Memory B cell (primary cell): ENCODE measurements at regions not wholly inside any gene's neighbourhood (a gene's known extent, or its start where the extent isn't known, plus 50 kb on each side); places are given as distances from the start of the nearest gene placed in this dataset.

Source experiments
- ATAC-seq: fragments of 150-1000 bp; cut with Tn5 transposase; 2 replicates; pipeline ENCODE4 v1.10.0; 2021; ENCODE audit warnings: low read depth, mild to moderate bottlenecking, moderate library complexity
- DNase-seq, 2 donors: peaks; one replicate each; pipeline ENCODE4 v3.0.0; 2022; ENCODE audit warnings: low spot score in 2 of 2
- H3K27ac Mint-ChIP-seq: one replicate; pipeline ENCODE4 v1.8.0; 2022; ENCODE audit warnings: mild to moderate bottlenecking, moderate library complexity, mixed read lengths
- H3K27me3 Mint-ChIP-seq: one replicate; pipeline ENCODE4 v1.8.0; 2022; ENCODE audit warnings: mixed read lengths
- H3K36me3 Mint-ChIP-seq: one replicate; pipeline ENCODE4 v1.8.0; 2022; ENCODE audit warnings: mild to moderate bottlenecking, mixed read lengths
- H3K4me1 Mint-ChIP-seq: one replicate; pipeline ENCODE4 v1.8.0; 2022; ENCODE audit warnings: mixed read lengths
- H3K4me3 Mint-ChIP-seq: one replicate; pipeline ENCODE4 v1.8.0; 2022; ENCODE audit warnings: mild to moderate bottlenecking, moderate library complexity, mixed read lengths
- H3K9me3 Mint-ChIP-seq: one replicate; pipeline ENCODE4 v1.8.0; 2022; ENCODE audit warnings: mixed read lengths

DNA sequence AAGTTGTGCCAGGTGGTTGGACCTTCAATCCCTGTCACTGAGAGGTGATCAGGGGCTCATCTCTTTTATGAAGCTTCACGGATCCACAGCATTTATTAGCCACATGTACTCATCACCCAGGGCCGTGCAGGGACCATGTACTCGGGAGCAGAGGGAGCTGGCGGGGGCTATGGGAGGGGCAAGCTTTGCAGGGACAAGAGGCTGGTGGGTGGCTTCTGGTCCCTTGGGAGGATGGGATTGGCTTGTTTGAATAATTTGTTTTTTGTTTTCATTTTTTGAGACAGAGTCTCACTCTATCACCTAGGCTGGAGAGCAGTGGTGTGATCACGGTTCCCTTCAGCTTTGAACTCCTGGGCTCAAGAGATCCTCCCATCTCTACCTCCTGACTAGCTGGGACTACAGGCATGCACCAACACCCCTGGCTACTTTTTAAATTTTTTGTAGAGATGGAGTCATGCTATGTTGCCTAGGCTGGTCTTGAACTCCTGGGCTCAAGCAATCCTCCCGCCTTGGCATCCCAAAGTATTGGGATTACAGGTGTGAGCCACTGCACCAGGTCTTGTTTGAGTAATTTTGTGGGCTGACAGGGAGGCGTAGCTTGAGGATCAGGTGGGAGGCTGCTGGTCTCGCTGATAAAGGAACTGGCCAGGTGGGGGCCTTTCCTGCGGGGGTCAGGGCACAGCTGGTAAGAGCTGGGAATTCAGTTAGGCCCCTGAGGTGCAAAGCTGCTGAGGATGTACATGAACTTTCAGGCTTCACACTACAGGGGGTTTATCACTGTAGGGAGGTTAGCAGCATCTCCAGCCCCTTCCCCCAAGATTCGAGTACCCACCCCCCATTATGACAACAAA is 308.0 kb upstream of the C1orf174 start:
- no peak for ATAC-seq
- peaks cover 11% of the 10 kb centered on the region for H3K9me3 Mint-ChIP-seq
- H3K4me3 Mint-ChIP-seq, result no peak overlapping the region
- H3K27ac Mint-ChIP-seq, result no peak overlapping the region
- peaks cover 3% of the 10 kb centered on the region for H3K36me3 Mint-ChIP-seq
- no peaks in the 10 kb centered on the region for H3K4me1 Mint-ChIP-seq
- no peak for DNase-seq
- peaks cover 4% of the 10 kb centered on the region for H3K27me3 Mint-ChIP-seq

DNA sequence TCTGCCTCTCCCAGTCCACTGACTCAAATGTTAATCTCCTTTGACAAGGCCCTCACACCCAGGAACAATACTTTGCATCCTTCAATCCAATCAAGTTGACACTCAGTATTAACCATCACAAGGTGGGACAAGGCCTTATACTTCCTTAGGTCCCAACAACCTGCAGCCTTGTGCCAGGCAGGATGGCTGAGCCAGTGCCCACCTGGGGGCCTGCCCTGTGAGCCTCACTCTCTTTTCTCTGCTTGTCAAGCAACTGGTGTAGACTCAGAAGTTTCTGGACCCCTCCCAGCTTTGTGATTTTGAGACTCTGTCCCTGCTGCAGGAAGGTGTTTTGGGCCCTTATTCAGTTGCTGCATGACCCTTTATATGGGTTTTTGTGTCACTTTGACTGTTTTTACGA is 310.0 kb upstream of the C1orf174 start:
- Mint-ChIP-seq H3K4me1 (no peaks in the 10 kb centered on the region), H3K9me3 (peaks cover 4% of the 10 kb centered on the region), H3K27me3 (peaks cover 5% of the 10 kb centered on the region), H3K27ac (no peak overlapping the region), H3K36me3 (no peaks in the 10 kb centered on the region), H3K4me3 (no peak overlapping the region)
- ATAC-seq (no peak), DNase-seq (no peak)

DNA sequence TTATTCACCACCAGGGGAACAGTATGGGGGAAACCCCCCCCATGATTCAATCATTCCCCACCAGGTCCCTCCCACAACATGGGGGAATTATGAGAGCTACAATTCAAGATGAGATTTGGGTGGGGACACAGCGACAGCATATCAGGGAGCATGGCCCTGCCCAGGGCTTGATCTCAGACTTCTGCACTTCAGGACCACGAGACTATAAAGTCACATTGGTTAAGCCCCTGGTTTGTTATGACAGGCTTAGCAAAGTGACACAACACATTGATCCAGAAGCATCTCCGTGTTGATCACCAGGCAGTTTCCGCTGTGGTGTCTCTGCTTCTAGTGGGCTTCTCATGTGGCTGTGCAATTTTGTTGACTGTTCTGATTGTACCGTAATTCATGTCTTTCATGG is 312.7 kb upstream of the C1orf174 start:
- H3K27ac Mint-ChIP-seq, result no peak overlapping the region

DNA sequence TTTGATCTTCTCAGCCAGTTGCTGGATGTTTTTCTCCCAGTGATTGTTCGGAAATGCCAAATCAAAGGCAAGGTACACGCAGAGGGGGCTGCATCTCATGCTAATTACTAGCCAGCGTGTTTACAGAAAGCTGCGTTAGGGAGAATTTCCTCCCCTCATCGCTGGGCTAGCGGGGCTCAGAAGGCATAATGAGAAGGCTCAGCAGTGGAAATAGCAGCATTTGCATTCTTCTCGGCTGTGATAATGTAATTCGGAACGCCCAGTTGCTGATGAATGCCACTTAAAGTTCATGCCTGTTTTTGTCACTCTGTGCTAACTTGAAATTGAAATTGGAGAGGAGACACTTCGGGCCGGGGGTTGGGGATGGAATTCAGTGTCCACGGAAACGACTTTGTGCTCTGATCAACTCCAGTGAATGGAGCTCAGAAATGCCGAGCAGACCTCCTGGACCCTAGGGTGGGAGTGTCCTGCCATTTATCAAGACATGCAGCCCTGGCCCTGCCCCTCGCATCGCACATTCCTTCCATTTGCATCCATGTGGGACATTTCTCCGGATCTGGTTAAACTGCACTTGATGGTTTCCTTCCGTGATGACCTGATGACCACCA is 313.4 kb upstream of the C1orf174 start:
- no peak for DNase-seq
- Mint-ChIP-seq H3K27me3 (peaks cover 24% of the 10 kb centered on the region), H3K4me1 (no peaks in the 10 kb centered on the region), H3K27ac (no peak overlapping the region), H3K36me3 (peaks cover 2% of the 10 kb centered on the region), H3K4me3 (no peak overlapping the region), H3K9me3 (peaks cover 2% of the 10 kb centered on the region)
- ATAC-seq, result no peak

More for the DNA sequence above, 312.7 kb upstream of the C1orf174 start:
- ATAC-seq (no peak), DNase-seq (no peak)
- no peak overlapping the region for H3K4me3 Mint-ChIP-seq
- H3K36me3 Mint-ChIP-seq, result peaks cover 2% of the 10 kb centered on the region
- no peaks in the 10 kb centered on the region for H3K4me1 Mint-ChIP-seq
- peaks cover 2% of the 10 kb centered on the region for H3K9me3 Mint-ChIP-seq
- H3K27me3 Mint-ChIP-seq, result peaks cover 20% of the 10 kb centered on the region

DNA sequence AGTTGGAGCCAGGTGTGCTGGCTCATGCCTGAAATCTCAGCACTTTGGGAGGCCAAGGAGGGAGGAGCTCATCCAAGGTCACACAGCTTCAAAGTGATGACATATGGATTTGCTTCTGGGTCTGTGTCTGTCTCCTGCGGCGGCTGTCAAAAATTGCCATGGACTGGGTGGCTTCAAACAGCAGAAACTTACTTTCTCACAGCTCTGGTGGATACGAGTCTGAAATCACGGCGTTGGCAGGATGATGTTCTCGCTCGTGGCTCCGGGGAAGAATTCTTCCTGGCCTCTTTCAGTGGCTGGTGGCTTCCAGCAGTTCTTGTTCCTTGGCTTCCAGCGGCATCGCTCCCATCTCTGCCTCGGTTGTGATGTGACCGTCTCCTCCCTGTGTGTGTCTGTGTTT is 314.8 kb upstream of the C1orf174 start:
- no peaks in the 10 kb centered on the region for H3K4me1 Mint-ChIP-seq
- H3K36me3 Mint-ChIP-seq, result peaks cover 2% of the 10 kb centered on the region
- no peak for DNase-seq
- no peak overlapping the region for H3K4me3 Mint-ChIP-seq
- no peak for ATAC-seq
- H3K9me3 Mint-ChIP-seq, result peaks cover 2% of the 10 kb centered on the region
- H3K27me3 Mint-ChIP-seq, result peaks cover 20% of the 10 kb centered on the region
- no peak overlapping the region for H3K27ac Mint-ChIP-seq

DNA sequence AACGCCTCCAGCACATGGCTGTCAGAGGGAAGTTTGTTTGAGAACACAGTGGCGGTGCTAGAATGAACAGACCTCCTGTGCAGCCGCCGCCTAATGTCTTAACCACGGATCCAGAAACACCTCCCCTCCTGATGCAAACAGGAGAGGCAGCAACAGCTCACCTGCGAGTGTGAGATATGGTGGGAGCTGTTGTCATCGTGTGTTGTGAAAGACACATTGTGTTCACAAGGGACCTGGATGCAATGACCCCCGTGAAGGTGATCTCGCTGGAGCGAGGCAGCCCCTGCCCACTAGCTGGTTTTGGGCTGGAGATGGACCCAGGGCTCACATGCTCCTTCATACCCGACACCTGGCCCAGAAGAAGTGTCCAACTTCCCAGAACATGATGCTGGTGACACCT is 315.3 kb upstream of the C1orf174 start:
- Mint-ChIP-seq H3K27ac (no peak overlapping the region), H3K36me3 (peaks cover 2% of the 10 kb centered on the region), H3K27me3 (peaks cover 21% of the 10 kb centered on the region), H3K4me3 (no peak overlapping the region), H3K4me1 (no peaks in the 10 kb centered on the region), H3K9me3 (peaks cover 2% of the 10 kb centered on the region)
- no peak for DNase-seq
- ATAC-seq, result no peak

DNA sequence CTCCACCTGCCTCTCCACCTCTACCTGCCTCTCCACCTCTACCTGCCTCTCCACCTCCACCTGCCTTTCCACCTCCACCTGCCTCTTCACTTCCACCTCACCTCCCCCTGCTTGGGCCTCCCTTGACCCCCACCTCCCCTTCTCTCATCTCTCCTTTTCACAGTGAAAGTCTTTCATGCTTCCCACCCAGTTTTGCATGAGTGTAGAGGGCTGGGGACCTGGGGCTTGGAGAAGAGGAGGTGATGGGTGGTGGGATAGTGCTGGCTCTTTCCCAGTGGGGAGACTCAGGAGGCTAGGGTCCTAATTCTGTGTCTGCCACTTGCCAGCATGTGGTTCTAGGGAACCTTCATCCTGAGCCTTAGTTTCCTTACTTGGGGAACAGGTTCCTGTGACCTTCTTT is 316.2 kb upstream of the C1orf174 start:
- peaks cover 2% of the 10 kb centered on the region for H3K36me3 Mint-ChIP-seq
- peaks cover 2% of the 10 kb centered on the region for H3K9me3 Mint-ChIP-seq
- ATAC-seq (no peak), DNase-seq (no peak)
- no peaks in the 10 kb centered on the region for H3K4me1 Mint-ChIP-seq
- no peak overlapping the region for H3K27ac Mint-ChIP-seq
- H3K4me3 Mint-ChIP-seq, result no peak overlapping the region
- H3K27me3 Mint-ChIP-seq, result peaks cover 24% of the 10 kb centered on the region

DNA sequence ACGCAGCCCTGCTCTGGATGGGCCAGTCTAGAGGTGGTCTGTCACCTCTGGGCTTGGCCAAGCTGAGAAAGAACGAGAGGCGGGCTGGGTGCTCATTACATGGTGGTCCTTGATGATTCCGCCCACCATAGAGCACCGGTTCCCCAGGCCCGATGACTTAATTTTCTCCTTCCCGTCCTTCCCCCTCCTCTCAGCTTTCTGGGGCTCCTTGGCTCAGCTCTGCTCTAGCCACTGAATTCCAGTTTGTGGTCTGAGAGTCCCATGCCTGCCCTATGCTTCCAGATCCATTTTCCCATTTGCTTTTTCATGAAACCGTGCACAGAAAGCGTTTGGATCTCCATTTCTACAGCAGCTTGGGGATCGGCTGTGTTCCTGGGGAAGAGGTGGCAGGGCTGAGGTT is 318.5 kb upstream of the C1orf174 start:
- no peak overlapping the region for H3K4me3 Mint-ChIP-seq
- ATAC-seq (no peak), DNase-seq (no peak)
- H3K27me3 Mint-ChIP-seq, result peaks cover 26% of the 10 kb centered on the region
- H3K36me3 Mint-ChIP-seq, result peaks cover 2% of the 10 kb centered on the region
- H3K27ac Mint-ChIP-seq, result no peak overlapping the region
- H3K4me1 Mint-ChIP-seq, result no peaks in the 10 kb centered on the region
- peaks cover 2% of the 10 kb centered on the region for H3K9me3 Mint-ChIP-seq

DNA sequence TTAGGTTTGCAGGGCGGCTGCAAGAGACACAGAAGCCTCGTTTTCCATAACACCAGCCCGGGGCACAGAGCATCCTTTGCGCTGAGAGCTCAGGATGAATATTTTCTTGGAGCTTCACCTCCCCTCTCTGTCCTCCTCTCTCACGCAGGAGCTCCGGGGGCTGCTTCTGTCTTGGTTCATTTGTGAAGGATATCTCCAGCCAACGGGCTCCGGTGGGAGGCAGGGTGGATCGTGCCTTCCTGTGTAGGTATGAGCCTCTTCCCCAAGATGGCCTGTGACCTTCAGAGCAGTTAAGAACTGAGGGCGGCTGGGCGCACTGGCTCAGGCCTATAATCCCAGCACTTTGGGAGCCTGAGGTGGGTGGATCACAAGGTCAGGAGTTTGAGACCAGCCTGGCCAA is 319.0 kb upstream of the C1orf174 start:
- Mint-ChIP-seq H3K27ac (no peak overlapping the region), H3K4me3 (no peak overlapping the region), H3K4me1 (no peaks in the 10 kb centered on the region), H3K36me3 (peaks cover 2% of the 10 kb centered on the region), H3K9me3 (peaks cover 1% of the 10 kb centered on the region), H3K27me3 (peaks cover 26% of the 10 kb centered on the region)
- DNase-seq, result no peak
- ATAC-seq, result no peak

DNA sequence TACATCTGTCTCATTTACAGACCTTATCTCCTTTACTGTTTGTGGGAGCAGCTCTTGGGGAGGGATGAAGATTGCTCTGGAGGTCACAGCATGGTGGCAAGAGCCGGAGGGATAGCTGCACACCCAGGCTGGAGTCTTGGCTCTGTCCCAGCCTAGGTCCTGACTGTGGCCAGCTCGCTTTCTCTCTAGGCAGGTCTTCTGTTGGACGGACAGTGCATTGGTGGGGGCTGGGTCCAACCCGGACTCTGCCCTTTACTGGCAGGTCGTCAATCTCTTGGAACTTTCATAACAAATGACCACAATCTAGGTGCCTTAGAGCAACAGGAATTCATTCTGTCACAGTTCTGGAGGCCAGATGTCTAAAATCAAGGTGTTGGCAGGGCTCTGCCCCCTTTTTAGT is 319.8 kb upstream of the C1orf174 start:
- no peak for DNase-seq
- Mint-ChIP-seq H3K27me3 (peaks cover 26% of the 10 kb centered on the region), H3K27ac (no peak overlapping the region), H3K9me3 (no peaks in the 10 kb centered on the region), H3K36me3 (peaks cover 2% of the 10 kb centered on the region), H3K4me1 (no peaks in the 10 kb centered on the region), H3K4me3 (no peak overlapping the region)
- no peak for ATAC-seq

DNA sequence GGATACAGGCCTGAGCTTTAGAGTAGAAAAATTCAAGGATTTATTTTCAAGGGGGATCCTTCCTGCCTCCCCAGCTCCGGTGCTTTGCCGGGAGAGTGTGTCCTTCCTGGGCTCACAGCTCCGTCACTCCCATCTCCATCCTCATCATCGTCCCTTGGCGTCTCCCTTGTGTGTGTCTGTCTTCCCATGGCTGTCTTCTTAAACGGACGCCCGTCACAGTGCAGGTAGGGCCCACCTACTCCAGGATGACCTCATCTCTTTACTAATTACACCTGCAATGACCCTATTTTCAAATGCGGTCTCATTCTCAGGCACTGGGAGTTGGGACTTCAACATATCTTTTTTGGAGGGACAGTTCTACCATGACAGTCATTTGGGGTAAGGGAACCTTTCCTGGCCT is 320.3 kb upstream of the C1orf174 start:
- Mint-ChIP-seq H3K9me3 (no peaks in the 10 kb centered on the region), H3K36me3 (peaks cover under 1% of the 10 kb centered on the region), H3K27me3 (peaks cover 22% of the 10 kb centered on the region), H3K27ac (no peak overlapping the region), H3K4me3 (no peak overlapping the region), H3K4me1 (no peaks in the 10 kb centered on the region)
- ATAC-seq (no peak), DNase-seq (no peak)

DNA sequence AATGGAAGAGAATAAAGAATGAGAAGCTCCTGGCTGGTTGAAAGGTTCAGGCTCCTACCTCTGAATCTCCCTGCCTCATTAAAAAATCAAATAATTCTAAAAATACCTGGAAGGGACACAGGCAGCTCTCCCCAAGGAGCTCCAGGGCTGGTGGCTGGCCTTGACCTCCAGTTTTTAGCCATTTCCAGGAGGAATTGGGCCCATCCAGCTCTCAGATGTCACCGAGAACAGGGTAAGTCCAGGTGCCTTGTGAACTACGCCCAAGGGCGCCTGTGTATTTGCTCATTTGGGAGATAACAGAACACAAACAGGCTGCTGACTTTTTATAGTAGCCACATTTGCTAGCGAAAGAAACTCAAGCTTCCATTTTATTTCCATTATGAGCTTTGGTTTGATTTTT is 321.0 kb upstream of the C1orf174 start:
- no peak for DNase-seq
- no peaks in the 10 kb centered on the region for H3K9me3 Mint-ChIP-seq
- no peaks in the 10 kb centered on the region for H3K36me3 Mint-ChIP-seq
- peaks cover 18% of the 10 kb centered on the region for H3K27me3 Mint-ChIP-seq
- H3K27ac Mint-ChIP-seq, result no peak overlapping the region
- H3K4me3 Mint-ChIP-seq, result no peak overlapping the region
- H3K4me1 Mint-ChIP-seq, result no peaks in the 10 kb centered on the region
- no peak for ATAC-seq

DNA sequence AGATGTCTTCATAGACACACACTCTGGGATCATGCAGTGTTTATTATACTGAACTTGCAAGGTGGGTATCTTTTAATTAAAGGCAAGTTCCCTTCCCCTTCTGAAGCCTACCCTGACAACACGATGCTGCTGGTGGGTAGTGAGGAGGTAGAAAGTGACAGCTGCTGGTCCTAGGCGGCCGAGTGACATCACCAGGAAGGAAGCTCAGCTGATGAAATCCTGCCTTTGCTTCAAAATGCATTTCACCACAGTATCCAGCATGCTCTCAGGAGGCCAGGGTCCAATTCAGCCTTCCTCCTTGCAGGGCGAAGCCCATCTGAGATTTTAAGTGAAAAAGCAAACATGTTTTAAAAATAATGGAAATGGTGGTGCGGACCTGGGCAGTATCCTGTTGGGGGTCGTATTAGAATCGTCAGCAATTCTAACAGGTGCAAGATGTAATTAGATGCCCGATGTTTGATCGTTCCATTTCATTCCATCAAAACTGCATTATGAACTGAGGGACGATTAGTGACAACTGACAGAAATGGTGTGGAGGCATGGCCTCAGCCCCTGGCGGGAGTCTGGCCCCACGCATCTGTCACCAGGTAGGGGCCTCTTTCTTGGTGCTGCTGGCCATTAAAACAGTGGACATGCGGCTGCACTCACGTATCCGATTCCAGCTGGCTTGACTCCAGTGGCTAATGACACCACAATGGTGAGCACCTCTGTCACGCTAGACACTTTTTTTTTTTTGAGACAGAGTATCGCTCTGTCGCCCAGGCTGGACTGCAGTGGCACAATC is 324.8 kb upstream of the C1orf174 start:
- no peaks in the 10 kb centered on the region for H3K36me3 Mint-ChIP-seq
- DNase-seq, result no peak
- no peaks in the 10 kb centered on the region for H3K4me1 Mint-ChIP-seq
- H3K27me3 Mint-ChIP-seq, result peaks cover 8% of the 10 kb centered on the region
- no peaks in the 10 kb centered on the region for H3K9me3 Mint-ChIP-seq
- no peak overlapping the region for H3K4me3 Mint-ChIP-seq
- no peak for ATAC-seq
- no peak overlapping the region for H3K27ac Mint-ChIP-seq

DNA sequence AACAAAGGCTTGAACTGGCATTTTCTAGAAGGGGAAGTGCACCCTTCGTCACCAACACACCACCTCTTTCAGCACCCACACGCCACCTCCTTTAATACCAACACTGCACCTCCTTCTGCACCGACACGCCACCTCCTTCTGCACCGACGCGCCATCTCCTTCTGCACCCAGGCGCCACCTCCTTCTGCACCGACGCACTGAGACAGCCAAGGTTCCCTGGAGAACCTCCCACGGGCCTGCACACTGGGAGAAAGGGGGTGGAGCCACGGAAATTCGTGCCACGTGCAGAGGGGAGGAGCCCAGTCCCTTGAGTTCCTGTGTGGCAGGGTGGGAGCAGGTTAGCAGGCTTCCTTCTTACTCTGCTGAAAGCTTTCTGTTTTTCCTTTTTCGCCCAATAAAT is 327.9 kb upstream of the C1orf174 start:
- Mint-ChIP-seq H3K36me3 (no peaks in the 10 kb centered on the region), H3K9me3 (no peaks in the 10 kb centered on the region), H3K4me3 (no peak overlapping the region), H3K4me1 (no peaks in the 10 kb centered on the region), H3K27ac (no peak overlapping the region), H3K27me3 (peaks cover 2% of the 10 kb centered on the region)
- ATAC-seq, result no peak
- DNase-seq, result no peak
